DMS153 treated with DMSO at 0.1 percent for 48 hours (cell line): ENCODE measurements at regions not wholly inside any gene's neighbourhood (a gene's known extent, or its start where the extent isn't known, plus 50 kb on each side); places are given as distances from the start of the nearest gene placed in this dataset.
A peak's percentile ranks its signal among the peaks of the same experiment; 100 is the strongest.

Experiments
- DNase-seq: peaks from one replicate; lab custom pipeline; 2025; ENCODE audit not compliant: unreplicated experiment; lab: John Stamatoyannopoulos, UW

DNA sequence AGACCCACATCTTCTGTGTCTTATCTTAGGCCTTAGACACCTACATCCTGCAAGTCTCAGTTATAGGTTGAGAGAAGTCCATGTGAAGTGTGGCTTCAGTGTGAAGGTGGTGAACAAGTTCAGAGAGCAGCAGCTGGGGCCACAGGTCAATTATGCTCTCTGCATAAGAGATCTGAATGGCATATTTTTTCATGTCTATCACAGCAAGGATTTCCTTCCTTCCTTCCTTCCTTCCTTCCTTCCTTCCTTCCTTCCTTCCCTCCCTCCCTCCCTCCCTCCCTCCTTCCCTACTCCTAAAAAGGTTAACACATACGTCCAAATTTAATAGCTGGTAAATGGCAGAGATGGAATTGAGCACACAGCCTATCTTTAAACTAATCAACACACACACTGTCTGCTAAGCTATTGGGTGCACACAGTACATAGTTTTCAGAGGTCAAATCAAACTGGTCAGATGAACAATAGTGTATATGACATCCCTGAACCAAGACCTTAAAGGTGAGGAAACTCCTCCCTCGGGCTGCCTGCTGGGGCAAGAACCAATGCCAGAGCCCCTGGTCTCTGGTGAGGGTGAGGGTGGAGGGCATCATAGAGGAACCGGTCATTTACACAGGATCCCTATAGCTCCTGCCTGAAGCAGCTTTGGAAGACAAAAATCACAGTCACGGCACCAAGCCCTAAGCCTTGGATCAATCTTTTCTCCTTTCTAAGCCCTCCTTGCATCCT is 240.9 kb downstream of the ICOS start:
- DNase-seq = no peak

DNA sequence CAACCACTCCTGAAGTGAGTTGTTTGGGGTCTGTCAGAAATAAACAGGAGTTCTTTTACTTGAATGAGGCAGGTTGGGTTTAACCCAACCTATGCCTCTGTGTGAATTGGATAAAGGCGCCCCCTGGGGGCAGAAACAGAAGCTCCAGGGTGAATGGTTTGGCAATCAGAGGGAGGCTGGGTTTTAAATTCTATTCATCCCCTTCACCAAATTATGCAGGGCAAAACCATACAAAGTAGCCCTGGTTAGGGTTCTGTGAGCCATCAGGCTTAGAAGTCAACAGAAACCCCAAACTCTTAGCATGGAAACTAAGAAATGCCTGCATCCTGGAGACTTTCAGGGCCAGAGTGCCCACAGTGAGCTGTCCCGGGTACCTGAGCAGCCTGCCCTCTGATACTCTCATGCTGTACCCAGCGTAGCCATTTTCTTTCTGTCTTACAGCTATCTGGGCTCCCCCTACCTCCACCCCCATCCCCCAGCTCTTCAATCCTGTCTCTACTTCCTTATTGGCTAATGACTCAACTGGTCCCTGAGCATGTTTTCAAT is 241.5 kb downstream of the ICOS start:
- DNase-seq = peak; percentile 3

DNA sequence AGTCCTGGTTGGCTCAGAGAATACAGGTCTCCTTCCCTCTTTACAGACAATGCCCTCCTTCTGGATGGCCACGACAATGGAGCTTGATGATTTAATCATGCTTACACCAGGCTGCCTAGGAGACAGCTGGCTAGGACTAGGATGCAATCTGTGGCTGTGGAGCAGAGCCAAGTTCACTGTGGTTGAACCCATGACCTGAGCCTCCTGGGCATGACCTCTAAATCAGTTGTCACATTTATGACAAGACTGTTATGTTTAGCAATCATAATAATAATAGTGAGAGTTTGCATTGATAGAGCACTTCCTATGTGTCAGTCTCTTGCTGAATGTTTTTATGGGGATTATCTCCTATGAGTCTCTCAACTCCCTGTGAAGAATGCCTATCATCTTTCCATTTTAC is 244.1 kb downstream of the ICOS start:
- DNase-seq = peak; percentile 53

DNA sequence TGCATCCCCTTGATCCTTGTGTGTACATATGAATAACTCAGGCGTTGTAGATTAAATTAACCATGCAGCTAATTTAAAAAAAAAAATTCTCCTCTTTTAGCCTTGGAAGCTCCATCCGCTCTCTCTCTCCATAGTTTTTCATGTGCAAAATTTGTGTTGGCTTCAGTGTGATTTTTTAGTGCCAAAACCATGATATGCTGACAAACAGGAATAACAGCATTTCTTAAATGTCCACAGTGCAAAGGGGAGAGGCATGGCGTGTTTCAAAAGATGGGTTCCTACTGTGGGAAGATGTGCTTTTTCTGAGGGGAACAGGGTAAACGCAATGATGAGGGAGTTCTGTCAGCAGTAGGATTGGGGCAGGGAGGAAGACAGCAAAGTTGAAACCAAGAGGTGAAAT is 247.0 kb downstream of the ICOS start:
- DNase-seq = no peak

DNA sequence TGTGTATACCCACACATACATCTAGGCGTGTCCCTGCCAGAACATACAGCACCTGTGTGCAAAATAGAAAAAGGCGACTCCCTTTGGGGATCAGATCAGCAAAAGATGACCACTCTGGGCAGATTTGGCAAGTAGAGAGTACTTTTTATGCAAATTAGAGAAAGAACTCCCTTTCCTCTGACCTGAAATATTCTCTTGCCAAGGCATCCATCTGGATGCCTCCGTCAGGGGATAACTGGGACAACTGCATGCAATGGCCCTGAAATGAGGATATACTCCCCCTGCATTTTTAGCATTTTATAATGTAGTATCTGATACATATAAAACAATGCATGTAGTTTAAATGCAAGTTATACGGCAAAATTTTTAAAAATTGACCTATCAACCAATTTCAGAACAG is 247.7 kb downstream of the ICOS start:
- no peak for DNase-seq

DNA sequence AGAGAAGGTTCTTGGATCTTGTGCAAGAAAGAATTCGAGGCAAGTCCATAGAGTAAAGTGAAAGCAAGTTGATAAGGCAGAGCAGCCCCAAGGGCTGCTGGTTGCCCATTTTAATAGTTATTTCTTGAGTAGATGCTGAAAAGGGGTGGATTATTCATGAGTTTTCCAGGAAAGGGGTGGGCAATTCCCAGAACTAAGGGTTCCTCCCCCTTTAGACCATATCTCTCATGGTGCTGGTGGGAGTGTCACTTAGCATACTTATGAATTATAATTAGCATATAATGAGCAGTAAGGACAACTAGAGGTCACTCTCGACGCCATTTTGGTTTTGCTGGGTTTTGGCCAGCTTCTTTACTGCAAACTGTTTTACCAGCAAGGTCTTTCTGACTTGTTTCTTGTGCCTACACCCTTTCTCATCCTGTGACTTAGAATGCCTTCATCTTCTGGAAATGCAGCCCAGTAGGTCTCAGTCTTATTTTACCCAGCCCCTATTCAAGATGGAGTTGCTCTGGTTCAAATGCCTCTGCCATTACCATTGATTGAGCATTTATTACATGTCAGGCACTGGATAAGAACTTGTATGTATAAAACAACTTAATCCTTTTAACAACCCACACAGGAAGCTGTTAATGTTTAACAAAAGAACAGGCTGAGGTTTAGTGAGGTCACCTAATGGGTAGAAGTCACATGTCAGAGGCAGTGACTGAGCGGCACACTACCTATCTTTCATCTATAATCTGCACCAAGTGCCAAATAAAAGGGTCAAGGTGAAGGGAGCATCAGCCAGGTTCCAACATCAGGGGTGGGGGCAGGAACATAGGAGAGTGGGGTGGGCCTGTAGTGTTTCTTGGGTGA is 250.9 kb downstream of the ICOS start:
- DNase-seq = no peak

DNA sequence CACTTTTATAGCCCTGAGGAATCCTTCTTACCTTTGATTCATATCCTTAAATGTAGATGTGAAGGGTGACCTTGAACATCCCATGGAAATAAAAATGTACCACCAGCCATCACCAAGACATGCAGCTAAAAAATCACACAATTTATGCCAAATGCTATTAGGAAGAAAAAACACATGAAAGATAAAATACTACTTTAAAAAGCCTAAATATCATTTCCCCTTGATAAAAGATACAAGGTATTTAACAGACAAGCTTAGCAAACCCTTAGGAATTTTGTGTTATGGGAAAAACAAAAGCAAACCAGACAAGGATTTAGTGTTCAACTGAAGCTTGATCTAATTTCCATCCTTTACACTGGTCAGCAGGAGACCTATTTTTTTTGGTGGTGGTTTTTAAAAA is 255.0 kb downstream of the ICOS start:
- no peak for DNase-seq

DNA sequence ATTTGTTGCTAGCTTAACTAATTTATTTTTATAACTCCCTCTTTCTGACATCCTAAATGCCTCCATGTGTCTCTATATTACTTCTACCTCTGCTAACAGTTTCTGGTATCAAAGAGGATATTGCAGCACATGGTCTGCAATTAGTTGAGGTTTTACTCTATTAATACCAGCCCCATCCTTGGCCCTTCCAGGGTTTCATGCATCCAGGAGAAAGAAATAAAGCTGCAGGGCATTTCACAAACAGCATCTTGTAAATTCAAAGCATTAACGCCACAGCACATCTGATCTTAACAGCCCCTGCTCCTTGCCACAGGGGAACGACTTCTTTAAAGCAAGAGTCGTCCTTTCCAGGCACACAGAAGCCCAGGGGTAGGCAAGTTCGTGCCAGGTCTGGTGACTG is 258.9 kb downstream of the ICOS start:
- no peak for DNase-seq

DNA sequence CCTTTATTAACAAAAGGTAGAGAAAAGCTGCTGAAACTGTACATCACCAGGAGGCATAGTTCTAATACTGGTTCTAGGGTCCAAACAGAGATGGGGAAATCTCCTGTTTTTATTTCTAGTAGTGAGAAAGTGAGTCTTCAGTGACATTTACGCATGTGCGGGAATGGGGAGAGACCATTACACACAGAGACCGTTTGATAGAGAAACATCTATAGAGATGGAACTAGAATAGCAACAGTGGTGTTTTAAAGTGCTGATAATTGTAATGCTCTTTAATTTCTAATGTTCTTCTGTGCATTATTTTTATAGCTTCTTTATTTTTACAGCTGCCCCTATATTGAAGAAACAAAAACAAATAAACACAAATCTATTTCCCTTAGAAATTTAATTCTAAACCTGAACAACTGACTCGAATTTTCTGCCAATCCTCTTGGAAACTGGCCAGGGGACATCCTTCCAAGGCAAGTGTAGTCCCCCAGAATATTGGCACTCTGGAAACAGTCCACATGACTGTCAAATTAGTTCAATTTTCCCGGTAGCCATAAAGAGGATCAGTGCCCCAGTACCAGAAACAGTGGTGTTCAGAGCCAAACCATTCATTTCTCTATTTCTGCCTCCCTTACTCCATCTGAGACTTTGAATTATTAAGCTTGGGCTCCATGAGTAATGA is 260.9 kb downstream of the ICOS start:
- no peak for DNase-seq

DNA sequence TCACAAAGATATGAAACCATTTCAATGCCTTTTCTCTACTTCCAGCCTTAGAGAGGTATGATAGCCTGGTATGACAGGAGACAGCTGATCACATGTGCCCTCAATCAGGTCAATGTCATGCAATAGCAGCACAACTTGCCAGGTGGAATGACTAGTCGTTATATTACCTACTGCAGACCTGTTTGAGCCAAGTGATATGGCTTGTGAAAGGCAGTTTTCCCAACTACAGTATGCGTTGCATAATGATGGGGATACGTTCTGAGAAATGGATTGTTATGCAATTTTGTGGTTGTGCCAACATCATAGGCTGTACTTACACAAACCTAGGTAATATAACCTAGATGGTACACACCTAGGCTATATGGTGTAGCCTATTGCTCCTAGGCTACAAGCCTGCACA is 262.8 kb downstream of the ICOS start:
- no peak for DNase-seq

DNA sequence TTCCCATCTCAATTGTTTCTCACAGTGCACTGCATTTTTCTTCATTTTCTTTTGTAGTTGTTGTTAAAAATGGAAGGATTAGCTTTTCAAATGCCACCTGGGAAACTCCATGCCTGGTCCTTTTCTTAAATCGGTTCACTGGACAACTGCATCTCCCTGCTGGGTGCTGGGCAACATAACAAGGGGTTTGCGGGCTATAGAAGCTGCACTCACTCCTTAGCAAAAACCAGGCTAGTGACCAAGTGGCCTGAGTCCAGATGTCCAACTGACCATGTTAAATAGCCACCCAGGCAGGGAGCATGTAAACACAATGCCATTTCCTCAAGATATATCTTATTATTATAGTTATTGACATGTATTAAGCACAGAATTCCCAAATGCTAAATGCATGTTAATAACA is 264.9 kb downstream of the ICOS start:
- DNase-seq = no peak

DNA sequence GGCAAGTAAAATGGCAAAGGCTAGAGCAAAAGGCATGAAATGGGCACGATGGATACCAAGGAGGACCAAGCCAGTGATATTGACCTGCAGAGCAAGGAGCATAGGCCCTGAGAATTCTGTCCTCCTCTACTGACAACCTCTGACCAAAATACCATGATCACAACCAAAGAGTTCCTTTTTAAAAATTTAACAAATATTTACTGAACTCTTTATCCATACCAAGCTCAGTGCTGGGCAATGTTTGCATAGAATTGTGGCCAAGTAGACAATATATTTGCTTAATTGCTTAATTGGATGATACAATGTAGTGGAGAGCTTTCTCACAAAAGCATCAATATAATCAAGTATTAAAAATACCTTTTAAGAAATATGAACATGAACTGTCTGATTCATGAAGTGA is 265.7 kb downstream of the ICOS start:
- no peak for DNase-seq

DNA sequence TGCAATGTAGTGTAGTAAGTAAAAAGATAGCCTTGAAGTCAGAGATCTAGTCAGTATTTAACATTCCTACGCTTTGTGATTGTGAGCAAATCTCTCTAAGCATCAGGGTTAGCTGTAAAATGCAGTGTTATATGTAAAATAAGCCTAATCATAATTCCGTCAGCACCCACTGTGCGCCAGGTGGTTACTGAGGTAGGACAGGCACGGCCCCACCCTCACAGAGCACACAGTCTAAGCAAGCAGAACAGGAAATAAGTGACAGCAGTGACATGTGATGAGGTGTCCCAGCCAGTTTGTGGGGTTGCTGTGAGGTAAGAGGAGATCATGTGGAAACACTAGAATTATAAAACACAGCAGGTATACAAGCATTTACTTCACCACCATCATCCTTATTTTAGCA is 267.1 kb downstream of the ICOS start:
- no peak for DNase-seq

DNA sequence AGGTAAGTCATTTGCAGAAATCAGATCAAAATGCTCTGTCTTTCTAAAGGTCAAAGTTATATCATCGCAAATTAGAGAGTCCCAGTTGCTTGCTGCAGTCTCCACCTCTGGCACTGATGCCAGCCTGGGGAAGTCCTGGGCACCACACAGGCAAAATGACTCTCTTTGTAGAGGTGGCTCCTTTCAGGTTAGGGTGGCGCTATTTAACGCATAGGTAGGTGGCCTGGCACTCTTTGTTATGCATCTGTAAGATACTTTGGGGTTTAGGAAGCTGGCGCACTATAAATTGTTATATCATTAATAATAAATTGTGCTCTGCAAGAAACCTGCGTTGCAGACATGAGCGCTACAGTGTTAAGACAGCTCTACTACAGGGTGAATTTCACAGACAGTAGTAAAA is 268.5 kb downstream of the ICOS start:
- no peak for DNase-seq

DNA sequence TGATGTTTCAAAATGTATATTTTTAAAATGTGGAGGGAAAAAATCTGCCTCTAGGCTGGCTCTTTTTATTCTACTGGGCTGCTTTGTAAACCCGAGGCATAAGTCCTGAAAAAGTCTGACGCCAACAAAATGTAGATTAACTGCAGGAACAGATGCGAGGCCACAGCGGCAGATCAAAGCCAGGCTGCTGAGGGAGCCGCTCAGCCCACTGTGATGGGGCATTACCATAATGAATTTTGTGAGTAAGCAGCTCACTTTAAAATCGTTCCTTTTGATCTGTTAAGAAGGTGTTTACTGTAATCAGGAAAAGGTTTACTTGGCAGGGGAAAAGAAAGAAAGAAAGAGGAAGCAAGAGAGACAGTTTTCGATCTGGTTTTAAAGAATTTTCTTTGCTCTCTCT is 269.0 kb downstream of the ICOS start:
- no peak for DNase-seq

DNA sequence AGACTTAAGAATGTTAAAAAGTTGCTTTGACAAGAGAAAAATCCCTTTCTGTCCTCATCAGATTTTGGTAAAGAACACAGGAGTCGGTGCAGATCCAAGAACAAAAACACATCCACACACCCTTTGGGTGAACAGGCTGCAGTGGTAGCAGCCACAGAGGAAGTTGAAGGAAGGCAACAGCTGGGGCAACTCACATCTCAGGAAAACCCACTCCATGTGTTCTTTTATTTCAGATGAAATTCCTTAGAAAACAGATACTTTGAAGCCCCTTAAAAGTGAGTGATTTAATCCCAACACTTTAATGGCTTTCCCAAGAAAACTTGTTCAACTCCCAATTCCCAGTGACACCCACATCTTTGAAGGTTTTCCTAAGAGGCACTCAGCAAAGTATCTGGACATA is 271.3 kb downstream of the ICOS start:
- DNase-seq = no peak

DNA sequence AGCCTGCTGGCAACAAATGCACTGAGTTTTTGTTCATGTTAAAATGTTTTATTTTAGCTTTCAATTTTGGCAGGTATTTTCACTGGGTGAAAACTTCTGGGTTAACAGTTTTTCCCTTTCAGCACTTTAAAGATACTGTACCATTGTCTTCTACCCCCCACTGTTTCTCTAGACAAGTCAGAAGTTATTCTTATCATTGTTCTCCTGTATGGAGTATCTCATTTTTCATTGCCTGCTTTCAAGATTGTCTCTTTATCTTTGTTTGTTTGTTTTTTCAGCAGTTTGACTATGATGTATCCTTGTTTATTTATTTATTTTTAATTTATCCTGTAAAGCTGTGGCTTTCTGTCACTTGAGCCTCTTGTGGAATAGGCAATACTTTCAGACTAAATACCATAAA is 277.0 kb downstream of the ICOS start:
- no peak for DNase-seq

DNA sequence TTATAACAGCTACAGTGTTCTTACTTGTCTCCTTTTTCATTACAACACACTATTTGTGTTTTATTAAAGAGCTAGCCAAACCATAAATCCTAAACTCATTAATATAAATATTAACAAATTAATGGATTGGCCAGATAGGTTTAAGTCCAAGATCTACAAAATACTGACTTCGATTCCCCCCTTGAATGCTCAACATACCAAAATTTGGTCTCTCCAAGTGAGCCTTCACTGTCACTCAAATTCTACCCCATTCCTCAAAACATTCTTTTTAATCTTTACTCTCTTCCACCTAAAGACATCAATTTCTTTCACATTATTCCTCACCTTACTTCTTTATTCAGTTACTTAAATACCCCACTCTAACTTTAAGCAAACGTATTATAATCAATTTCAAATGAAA is 281.5 kb downstream of the ICOS start:
- no peak for DNase-seq

DNA sequence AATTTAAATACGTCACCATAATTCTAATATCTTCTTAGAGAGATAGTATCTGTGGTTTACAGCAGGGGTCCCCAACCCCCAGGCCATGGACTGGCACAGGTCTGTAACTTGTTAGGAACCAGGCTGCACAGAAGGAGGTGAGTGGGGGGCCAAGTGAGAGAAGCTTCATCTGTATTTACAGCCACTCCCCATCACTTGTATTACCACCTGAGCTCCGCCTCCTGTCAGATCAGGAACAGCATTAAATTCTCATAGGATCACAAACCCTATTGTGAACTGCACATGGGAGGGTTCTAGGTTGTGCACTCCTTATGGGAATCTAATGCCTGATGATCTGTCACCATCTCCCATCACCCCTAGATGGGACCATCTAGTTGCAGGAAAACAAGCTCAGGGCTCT is 282.6 kb downstream of the ICOS start:
- no peak for DNase-seq

DNA sequence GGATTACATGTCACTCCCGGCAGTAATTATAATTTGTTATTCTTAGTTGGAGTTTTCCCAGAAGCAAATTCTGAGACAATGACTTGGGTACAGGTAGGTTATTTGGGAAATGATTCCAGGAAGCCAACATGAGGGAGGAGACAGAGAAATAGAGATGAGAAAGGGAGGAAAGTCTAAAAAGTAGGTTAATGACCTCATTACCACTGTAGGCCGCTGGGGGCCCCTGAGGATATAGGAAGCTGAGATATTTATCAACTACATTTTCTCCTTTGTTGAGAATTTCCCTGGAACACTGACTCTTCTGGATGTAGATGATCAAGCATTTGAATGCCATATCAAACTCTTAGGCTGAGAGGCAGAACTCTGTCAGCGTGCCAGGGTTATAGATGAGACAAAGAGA is 284.3 kb downstream of the ICOS start:
- no peak for DNase-seq

DNA sequence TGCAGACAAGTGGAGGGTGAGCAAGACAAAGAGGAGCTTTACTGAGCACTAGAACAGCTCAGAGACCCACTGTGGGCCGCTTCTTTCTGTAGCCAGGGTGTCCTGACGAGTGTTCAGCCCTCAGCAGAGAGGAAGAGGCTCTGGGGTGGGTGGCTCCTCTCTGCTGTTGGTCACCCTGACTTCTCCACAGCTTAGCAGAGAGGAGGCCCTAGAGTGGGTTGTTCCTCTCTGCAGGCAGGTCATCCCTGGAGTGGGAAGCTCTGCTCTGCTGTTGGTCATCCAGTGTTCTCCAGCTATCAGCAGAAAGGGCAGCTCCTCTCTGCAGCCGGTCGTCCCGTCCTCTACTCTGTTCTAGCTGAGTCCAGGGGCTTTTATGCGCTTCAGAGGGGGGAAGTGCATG is 286.5 kb downstream of the ICOS start:
- DNase-seq = no peak

DNA sequence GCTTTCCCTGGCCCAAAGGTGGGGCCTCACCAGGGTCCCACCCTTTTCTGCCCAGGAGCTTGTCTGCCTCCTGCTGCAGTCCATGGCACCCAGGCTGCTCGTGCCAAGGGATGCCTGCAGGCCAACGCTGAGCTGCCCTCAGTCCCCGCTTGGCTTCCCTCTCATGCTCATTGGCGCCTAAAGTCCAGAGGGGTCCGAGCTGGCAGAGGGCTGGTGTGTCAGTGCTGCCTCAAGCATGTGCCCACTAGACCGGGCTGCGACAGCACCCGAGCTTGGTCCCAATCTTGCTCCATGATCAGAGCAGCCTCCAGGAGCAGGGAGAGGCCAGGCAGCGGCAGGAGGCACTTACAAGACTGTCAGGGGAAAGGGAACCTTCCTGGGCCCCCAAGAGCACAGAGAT is 287.0 kb downstream of the ICOS start:
- DNase-seq = no peak
